ENCODE measurements at regions not wholly inside any gene's neighbourhood (a gene's known extent, or its start where the extent isn't known, plus 50 kb on each side); places are given as distances from the start of the nearest gene placed in this dataset.

DNA sequence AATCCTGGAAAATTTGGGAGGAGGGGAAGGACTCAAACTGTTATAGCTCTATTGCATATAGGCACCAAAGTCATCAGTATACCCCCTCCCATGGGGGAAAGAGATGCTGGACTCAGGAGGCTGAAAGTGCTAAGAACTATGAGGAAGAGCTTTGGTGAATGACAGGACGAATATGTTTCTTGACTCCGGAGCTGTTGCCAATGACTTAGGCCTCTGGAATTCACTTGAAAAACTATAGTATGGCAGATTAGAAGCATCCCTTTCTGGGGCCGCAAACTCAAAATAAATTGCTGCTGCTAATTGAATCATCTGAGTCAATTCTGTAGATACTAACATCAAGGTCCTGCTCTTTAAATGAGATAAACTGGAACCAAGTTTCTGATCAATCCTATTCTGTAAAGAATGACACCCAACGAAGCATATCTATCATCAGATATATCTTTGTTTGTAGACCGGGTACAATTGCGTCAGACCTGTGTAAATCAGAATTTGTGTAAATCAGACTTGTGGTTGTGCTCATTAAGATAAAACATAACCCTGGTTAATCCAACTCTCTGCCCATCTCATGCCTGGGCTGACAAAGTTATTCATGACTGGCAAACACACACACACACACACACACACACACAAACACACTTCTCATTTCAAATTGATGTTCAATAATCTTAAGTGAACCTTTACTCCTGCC, 1793.8 kb upstream of the PCDH20 start:
- no peak for DNase-seq (ENCODE audit: low spot score)
- TF ChIP-seq, protein P1, sequence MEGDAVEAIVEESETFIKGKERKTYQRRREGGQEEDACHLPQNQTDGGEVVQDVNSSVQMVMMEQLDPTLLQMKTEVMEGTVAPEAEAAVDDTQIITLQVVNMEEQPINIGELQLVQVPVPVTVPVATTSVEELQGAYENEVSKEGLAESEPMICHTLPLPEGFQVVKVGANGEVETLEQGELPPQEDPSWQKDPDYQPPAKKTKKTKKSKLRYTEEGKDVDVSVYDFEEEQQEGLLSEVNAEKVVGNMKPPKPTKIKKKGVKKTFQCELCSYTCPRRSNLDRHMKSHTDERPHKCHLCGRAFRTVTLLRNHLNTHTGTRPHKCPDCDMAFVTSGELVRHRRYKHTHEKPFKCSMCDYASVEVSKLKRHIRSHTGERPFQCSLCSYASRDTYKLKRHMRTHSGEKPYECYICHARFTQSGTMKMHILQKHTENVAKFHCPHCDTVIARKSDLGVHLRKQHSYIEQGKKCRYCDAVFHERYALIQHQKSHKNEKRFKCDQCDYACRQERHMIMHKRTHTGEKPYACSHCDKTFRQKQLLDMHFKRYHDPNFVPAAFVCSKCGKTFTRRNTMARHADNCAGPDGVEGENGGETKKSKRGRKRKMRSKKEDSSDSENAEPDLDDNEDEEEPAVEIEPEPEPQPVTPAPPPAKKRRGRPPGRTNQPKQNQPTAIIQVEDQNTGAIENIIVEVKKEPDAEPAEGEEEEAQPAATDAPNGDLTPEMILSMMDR (IDR thresholded peaks at IDR 0.05; ENCODE audit: extremely low read depth, insufficient read depth, missing control alignments), result no peak
- in situ Hi-C loops (cut with MboI; ENCODE audit: low pct_unique_long_range_greater_than_20kb, low sequenced_read_pairs, unreplicated experiment), result no loop called here

DNA sequence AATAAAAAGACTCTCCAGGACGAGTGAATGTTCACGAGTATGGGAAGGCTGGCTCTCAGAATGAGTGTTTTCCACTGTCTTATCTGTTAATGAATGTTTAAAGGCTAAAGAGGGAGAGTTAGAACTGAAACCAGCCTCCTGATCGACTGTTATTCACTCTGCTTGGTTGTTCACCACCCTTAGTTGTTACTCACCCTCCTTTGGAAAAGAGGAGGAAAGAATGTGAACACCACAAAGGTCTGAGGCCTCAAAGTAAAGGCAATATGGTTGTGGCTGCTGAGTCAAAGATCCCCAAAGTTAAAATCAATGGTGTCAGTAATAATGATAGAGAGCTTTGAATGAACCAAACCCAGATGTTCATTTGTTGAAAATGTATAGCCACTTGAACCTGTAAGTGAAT, 1793.2 kb upstream of the PCDH20 start:
- no peak for DNase-seq (ENCODE audit: low spot score)
- in situ Hi-C loops (cut with MboI; ENCODE audit: low pct_unique_long_range_greater_than_20kb, low sequenced_read_pairs, unreplicated experiment), result no loop called here
- TF ChIP-seq, protein P1 (IDR thresholded peaks at IDR 0.05; ENCODE audit: extremely low read depth, insufficient read depth, missing control alignments), result no peak

DNA sequence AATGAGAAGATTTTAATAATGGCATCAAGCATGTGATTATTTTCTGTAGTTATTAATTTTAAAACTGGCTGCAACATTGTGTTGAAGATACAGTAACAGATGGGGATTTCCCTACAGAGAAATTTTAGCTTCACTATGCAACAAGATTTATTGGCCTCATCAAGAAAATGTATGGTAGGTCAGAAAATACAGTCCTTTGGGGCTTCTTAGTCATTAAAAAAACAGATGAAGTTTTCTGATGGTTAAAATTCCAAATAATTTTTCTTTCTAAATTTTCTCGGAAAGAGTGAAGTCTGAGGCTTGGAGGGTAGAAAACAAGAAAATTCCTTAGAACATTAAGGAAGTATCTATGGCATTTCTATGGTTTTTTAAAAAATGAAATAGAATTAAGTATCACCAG, 1790.8 kb upstream of the PCDH20 start:
- in situ Hi-C loops (cut with MboI; ENCODE audit: low pct_unique_long_range_greater_than_20kb, low sequenced_read_pairs, unreplicated experiment), result no loop called here
- TF ChIP-seq, protein P1 (IDR thresholded peaks at IDR 0.05; ENCODE audit: extremely low read depth, insufficient read depth, missing control alignments), result no peak
- DNase-seq (ENCODE audit: low spot score), result no peak

DNA sequence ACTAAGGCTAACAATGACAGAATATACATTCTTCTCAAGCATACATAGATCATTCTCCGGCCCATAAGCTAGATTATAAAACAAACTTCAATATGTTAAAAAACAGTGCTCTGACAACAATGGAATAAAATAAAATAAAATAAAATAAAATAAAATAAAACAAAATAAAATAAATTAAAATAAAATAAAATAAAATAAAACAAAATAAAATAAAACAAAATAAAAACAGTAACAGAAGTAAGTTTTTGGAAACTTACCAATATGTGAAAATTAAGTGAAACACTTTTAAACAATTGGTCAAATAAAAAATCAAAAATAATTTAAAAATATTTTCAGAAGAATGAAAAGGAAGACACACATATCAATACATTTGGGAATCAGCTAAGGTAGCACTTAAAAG, 1785.8 kb upstream of the PCDH20 start:
- no peak for DNase-seq (ENCODE audit: low spot score)
- in situ Hi-C loops (cut with MboI; ENCODE audit: low pct_unique_long_range_greater_than_20kb, low sequenced_read_pairs, unreplicated experiment), result no loop called here

DNA sequence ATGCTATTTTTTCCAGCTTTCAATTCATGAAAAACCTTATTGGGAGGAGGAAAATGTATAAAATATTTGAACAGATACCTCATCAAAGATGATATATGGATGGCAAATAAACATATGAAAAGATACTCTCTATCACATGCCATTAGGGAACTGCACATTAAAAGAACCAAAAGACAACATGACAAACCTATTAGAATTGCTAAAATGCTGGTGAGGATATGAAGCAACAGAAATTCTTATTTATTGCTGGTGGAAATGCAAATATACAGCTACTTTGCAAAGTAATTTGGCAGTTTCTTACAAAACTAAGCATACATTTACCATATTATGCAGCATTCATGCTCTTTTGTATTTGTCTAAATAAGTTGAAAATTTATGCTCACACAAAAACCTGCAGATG, 1783.9 kb upstream of the PCDH20 start:
- no peak for DNase-seq (ENCODE audit: low spot score)
- TF ChIP-seq, protein P1 (IDR thresholded peaks at IDR 0.05; ENCODE audit: extremely low read depth, insufficient read depth, missing control alignments), result no peak
- in situ Hi-C loops (cut with MboI; ENCODE audit: low pct_unique_long_range_greater_than_20kb, low sequenced_read_pairs, unreplicated experiment), result no loop called here

More for the DNA sequence above, 1785.8 kb upstream of the PCDH20 start:
- TF ChIP-seq, protein P1 (IDR thresholded peaks at IDR 0.05; ENCODE audit: extremely low read depth, insufficient read depth, missing control alignments), result no peak

DNA sequence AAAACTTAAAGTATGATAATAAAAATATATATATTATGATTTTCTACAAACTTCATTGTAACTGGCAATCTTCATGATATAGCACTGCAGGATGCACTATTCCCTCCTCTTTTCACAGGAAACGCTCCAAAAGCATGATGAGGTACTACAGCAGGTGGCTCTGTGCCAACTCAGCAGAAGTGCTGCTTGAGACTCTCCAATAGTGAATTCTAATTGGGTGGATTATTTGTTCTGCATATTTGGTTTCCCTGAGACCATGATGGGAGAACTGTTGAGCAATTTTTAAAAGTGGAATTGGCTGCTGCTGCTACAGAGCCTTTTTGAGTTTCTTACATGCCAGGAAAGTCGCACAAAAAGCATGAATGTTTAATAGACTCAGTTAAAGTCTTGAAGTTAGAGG, 1782.4 kb upstream of the PCDH20 start:
- in situ Hi-C loops (cut with MboI; ENCODE audit: low pct_unique_long_range_greater_than_20kb, low sequenced_read_pairs, unreplicated experiment), result no loop called here
- DNase-seq (ENCODE audit: low spot score), result no peak

More for the DNA sequence above, 1782.4 kb upstream of the PCDH20 start:
- TF ChIP-seq, protein P1 (IDR thresholded peaks at IDR 0.05; ENCODE audit: extremely low read depth, insufficient read depth, missing control alignments), result no peak

All from GM13977 (cell line).